Neural cell (in vitro differentiated cells): ENCODE measurements at regions not wholly inside any gene's neighbourhood (a gene's known extent, or its start where the extent isn't known, plus 50 kb on each side); places are given as distances from the start of the nearest gene placed in this dataset.

ENCODE experiments used
- H2AFZ ChIP-seq: fragments of 200-600, 300-800 bp; sonication (generic), shearing (Covaris generic); 2 replicates; pipeline ENCODE4 v1.6.0; 2014; ENCODE audit warnings: low read depth, mild to moderate bottlenecking, antibody characterized with exemption, low read length, moderate library complexity
- H3F3A ChIP-seq: fragments of 200-600 bp; shearing (Covaris generic); 2 replicates; pipeline ENCODE4 v1.6.1; 2016; ENCODE audit warnings: mild to moderate bottlenecking, moderate library complexity, mixed read lengths, antibody characterized with exemption, low read length; ENCODE audit not compliant: insufficient read depth, poor library complexity, severe bottlenecking
- H3K27ac ChIP-seq: fragments of 200-600, 300-800 bp; sonication (generic), shearing (Covaris generic); 2 replicates; pipeline ENCODE4 v1.5.1; 2014; ENCODE audit warnings: mild to moderate bottlenecking, low read length, moderate library complexity
- H3K27me3 ChIP-seq: fragments of 300-800, 200-600 bp; sonication (generic), shearing (Covaris generic); 2 replicates; pipeline ENCODE4 v1.6.0; 2014; ENCODE audit warnings: mild to moderate bottlenecking, low read depth, low read length, moderate library complexity; ENCODE audit not compliant: insufficient read depth
- H3K36me3 ChIP-seq: fragments of 300-800, 200-600 bp; sonication (generic), shearing (Covaris generic); 2 replicates; pipeline ENCODE4 v1.5.1; 2014; ENCODE audit warnings: mild to moderate bottlenecking, antibody characterized with exemption, low read length, moderate library complexity; ENCODE audit not compliant: insufficient read depth
- H3K4me2 ChIP-seq: fragments of 300-800, 200-600 bp; sonication (generic), shearing (Covaris generic); 2 replicates; pipeline ENCODE4 v1.6.0; 2014; ENCODE audit warnings: mild to moderate bottlenecking, low read length
- H3K4me3 ChIP-seq: fragments of 300-800, 200-600 bp; sonication (generic), shearing (Covaris generic); 2 replicates; pipeline ENCODE4 v1.5.1; 2014; ENCODE audit warnings: mild to moderate bottlenecking, low read length, moderate library complexity
- H3K79me2 ChIP-seq: fragments of 200-600 bp; shearing (Covaris generic); replicated peaks from 2 replicates; pipeline ENCODE4 v1.6.0; 2014; ENCODE audit warnings: mild to moderate bottlenecking, low read length, moderate library complexity; ENCODE audit not compliant: insufficient read depth
- H3K9ac ChIP-seq: fragments of 300-800, 200-600 bp; sonication (generic), shearing (Covaris generic); 2 replicates; pipeline ENCODE4 v1.6.1; 2016; ENCODE audit warnings: mild to moderate bottlenecking, low read length, mixed read lengths
- H3K9me2 ChIP-seq: fragments of 200-600 bp; shearing (Covaris generic); 2 replicates; pipeline ENCODE4 v1.6.1; 2016; ENCODE audit warnings: mild to moderate bottlenecking, low read length, mixed read lengths; ENCODE audit not compliant: insufficient read depth
- H3K9me3 ChIP-seq: fragments of 200-600, 300-800 bp; sonication (generic), shearing (Covaris generic); 2 replicates; pipeline ENCODE4 v1.6.1; 2016; ENCODE audit warnings: mild to moderate bottlenecking, mixed run types, low read length, moderate library complexity, mixed read lengths
- H4K20me1 ChIP-seq: fragments of 200-600 bp; shearing (Covaris generic); 2 replicates; pipeline ENCODE4 v1.6.1; 2016; ENCODE audit warnings: mild to moderate bottlenecking, mixed run types; ENCODE audit not compliant: insufficient read depth
- CTCF ChIP-seq: fragments of 450-650 bp; IDR thresholded peaks from 2 replicates; pipeline ENCODE4 v1.5.1; 2014; ENCODE audit warnings: antibody characterized with exemption, mild to moderate bottlenecking, moderate library complexity; ENCODE audit not compliant: poor library complexity, severe bottlenecking
- EP300 ChIP-seq: fragments of 450-650 bp; conservative IDR thresholded peaks from 2 replicates; pipeline ENCODE4 v1.6.1; 2014; ENCODE audit warnings: antibody characterized with exemption, mild to moderate bottlenecking, moderate library complexity; ENCODE audit not compliant: poor library complexity, severe bottlenecking
- EZH2 ChIP-seq: fragments of 200-600, 300-800 bp; shearing (Covaris generic), sonication (generic); IDR thresholded peaks from 2 replicates; pipeline ENCODE4 v1.6.1; 2014; ENCODE audit warnings: antibody characterized with exemption, low read length, borderline replicate concordance, mild to moderate bottlenecking; ENCODE audit not compliant: insufficient read depth, poor library complexity, severe bottlenecking
- MXI1 ChIP-seq: fragments of 450-650 bp; conservative IDR thresholded peaks from 2 replicates; pipeline ENCODE4 v1.6.1; 2014; ENCODE audit warnings: antibody characterized with exemption, mild to moderate bottlenecking; ENCODE audit not compliant: poor library complexity, severe bottlenecking
- POLR2AphosphoS5 ChIP-seq: IDR thresholded peaks from 2 replicates; pipeline ENCODE4 v1.6.1; 2012
- RAD21 ChIP-seq: fragments of 450-650 bp; conservative IDR thresholded peaks from 2 replicates; pipeline ENCODE4 v1.6.1; 2014; ENCODE audit warnings: antibody characterized with exemption, mild to moderate bottlenecking, moderate library complexity
- REST ChIP-seq: IDR thresholded peaks from 2 replicates; pipeline ENCODE4 v1.6.1; 2012; ENCODE audit warnings: borderline replicate concordance
- SMC3 ChIP-seq: fragments of 450-650 bp; conservative IDR thresholded peaks from 2 replicates; pipeline ENCODE4 v1.6.1; 2014; ENCODE audit warnings: antibody characterized with exemption, mild to moderate bottlenecking, moderate library complexity; ENCODE audit not compliant: poor library complexity
- TAF1 ChIP-seq: IDR thresholded peaks from 2 replicates; pipeline ENCODE4 v1.6.1; 2012; ENCODE audit warnings: low read depth

- Histone ChIP-seq H3K79me2 (no peaks in the 10 kb centered on the region), H3K27me3 (no peaks in the 10 kb centered on the region), H3F3A (no peaks in the 10 kb centered on the region), H4K20me1 (no peaks in the 10 kb centered on the region), H3K36me3 (no peaks in the 10 kb centered on the region), H3K9ac (no peak overlapping the region), H3K4me3 (no peak overlapping the region), H3K4me2 (no peak overlapping the region), H2AFZ (no peak overlapping the region), H3K27ac (no peak overlapping the region), H3K9me3 (no peaks in the 10 kb centered on the region), H3K9me2 (no peaks in the 10 kb centered on the region)
- TF ChIP-seq EP300 (no peak), POLR2AphosphoS5 (no peak), REST (no peak), TAF1 (no peak), MXI1 (no peak), SMC3 (no peak), RAD21 (no peak), EZH2 (no peak), CTCF (no peak)
These were observed 79.1 kb downstream of the CTH start for GRCh38 chr1:70490153-70490552.

GRCh38 chr1:70495370-70495769 is 84.3 kb downstream of the CTH start:
- no peaks in the 10 kb centered on the region for H3K36me3 ChIP-seq
- H3K9me3 ChIP-seq = no peaks in the 10 kb centered on the region
- H3K9me2 ChIP-seq = no peaks in the 10 kb centered on the region
- H3K79me2 ChIP-seq = no peaks in the 10 kb centered on the region
- no peak overlapping the region for H3K27ac ChIP-seq
- no peak overlapping the region for H3K4me3 ChIP-seq
- no peak overlapping the region for H3K9ac ChIP-seq
- H3K4me2 ChIP-seq = no peak overlapping the region
- TF ChIP-seq EP300 (no peak), TAF1 (no peak), EZH2 (no peak), RAD21 (no peak), SMC3 (no peak), REST (no peak), CTCF (no peak), MXI1 (no peak), POLR2AphosphoS5 (no peak)
- no peak overlapping the region for H2AFZ ChIP-seq
- H3K27me3 ChIP-seq = no peaks in the 10 kb centered on the region
- H4K20me1 ChIP-seq = no peaks in the 10 kb centered on the region
- H3F3A ChIP-seq = no peaks in the 10 kb centered on the region
